Neural progenitor cell (in vitro differentiated cells): ENCODE measurements at regions not wholly inside any gene's neighbourhood (a gene's known extent, or its start where the extent isn't known, plus 50 kb on each side); places are given as distances from the start of the nearest gene placed in this dataset.

Source experiments
- DNase-seq: peaks from one replicate; pipeline ENCODE4 v3.0.0-alpha.2; 2016; ENCODE audit warnings: low spot score
- H2AFZ ChIP-seq: fragments of 200-600 bp; sonication (generic); replicated peaks from 2 replicates; pipeline ENCODE4 v1.6.1; 2016; ENCODE audit warnings: antibody characterized with exemption
- H3F3A ChIP-seq: fragments of 200-600 bp; sonication (generic); 2 replicates; pipeline ENCODE4 v1.6.1; 2016; ENCODE audit warnings: antibody characterized with exemption, low read depth
- H3K27ac ChIP-seq: fragments of 200-600 bp; sonication (generic); 2 replicates; pipeline ENCODE4 v1.5.1; 2016; ENCODE audit warnings: mild to moderate bottlenecking
- H3K27me3 ChIP-seq: fragments of 200-600 bp; sonication (generic); 2 replicates; pipeline ENCODE4 v1.6.1; 2016; ENCODE audit warnings: mild to moderate bottlenecking, moderate library complexity
- H3K36me3 ChIP-seq: fragments of 200-600 bp; sonication (generic); 2 replicates; pipeline ENCODE4 v1.5.1; 2016
- H3K4me1 ChIP-seq: fragments of 200-600 bp; sonication (generic); 2 replicates; pipeline ENCODE4 v1.6.1; 2016; ENCODE audit warnings: mixed run types
- H3K4me2 ChIP-seq: fragments of 200-600 bp; sonication (generic); 2 replicates; pipeline ENCODE4 v1.6.1; 2016
- H3K4me3 ChIP-seq: fragments of 200-600 bp; sonication (generic); 2 replicates; pipeline ENCODE4 v1.5.1; 2016
- H3K79me2 ChIP-seq: fragments of 200-600 bp; sonication (generic); 2 replicates; pipeline ENCODE4 v1.6.1; 2016; ENCODE audit warnings: low read depth
- H3K9ac ChIP-seq: fragments of 200-600 bp; sonication (generic); 2 replicates; pipeline ENCODE4 v1.6.1; 2016
- H3K9me3 ChIP-seq: fragments of 200-600 bp; sonication (generic); 2 replicates; pipeline ENCODE4 v1.5.1; 2016; ENCODE audit warnings: low read depth
- H4K20me1 ChIP-seq: fragments of 200-600 bp; sonication (generic); 2 replicates; pipeline ENCODE4 v1.6.1; 2016; ENCODE audit warnings: low read depth
- H3K27ac Mint-ChIP-seq: 3 replicates; pipeline ENCODE4 v1.8.0; 2021; ENCODE audit warnings: mixed read lengths
- H3K27me3 Mint-ChIP-seq: 2 replicates; pipeline ENCODE4 v1.8.0; 2022; ENCODE audit warnings: low read depth, mild to moderate bottlenecking, inconsistent platforms, moderate library complexity, mixed read lengths; ENCODE audit not compliant: insufficient read depth
- H3K36me3 Mint-ChIP-seq: 3 replicates; pipeline ENCODE4 v1.8.0; 2021; ENCODE audit warnings: mixed read lengths
- H3K4me1 Mint-ChIP-seq: 3 replicates; pipeline ENCODE4 v1.8.0; 2021; ENCODE audit warnings: mixed read lengths
- H3K4me3 Mint-ChIP-seq: 3 replicates; pipeline ENCODE4 v1.8.0; 2021; ENCODE audit warnings: mild to moderate bottlenecking, moderate library complexity, mixed read lengths
- H3K9me3 Mint-ChIP-seq: 3 replicates; pipeline ENCODE4 v1.8.0; 2020; ENCODE audit warnings: mixed read lengths
- EZH2 ChIP-seq: fragments of 200-600 bp; sonication (generic); IDR thresholded peaks from 2 replicates; pipeline ENCODE4 v1.6.1; 2017; ENCODE audit warnings: antibody characterized with exemption, mild to moderate bottlenecking, moderate library complexity
- EZH2phosphoT487 ChIP-seq: fragments of 200-600 bp; sonication (generic); IDR thresholded peaks from 2 replicates; pipeline ENCODE4 v1.6.1; 2017; ENCODE audit warnings: antibody characterized with exemption
- TF ChIP-seq, protein P1 (sequence below): fragments of 200-600 bp; sonication (generic); IDR thresholded peaks from 2 replicates; pipeline ENCODE4 v1.5.1; 2017; ENCODE audit warnings: antibody characterized with exemption, mild to moderate bottlenecking

DNA sequence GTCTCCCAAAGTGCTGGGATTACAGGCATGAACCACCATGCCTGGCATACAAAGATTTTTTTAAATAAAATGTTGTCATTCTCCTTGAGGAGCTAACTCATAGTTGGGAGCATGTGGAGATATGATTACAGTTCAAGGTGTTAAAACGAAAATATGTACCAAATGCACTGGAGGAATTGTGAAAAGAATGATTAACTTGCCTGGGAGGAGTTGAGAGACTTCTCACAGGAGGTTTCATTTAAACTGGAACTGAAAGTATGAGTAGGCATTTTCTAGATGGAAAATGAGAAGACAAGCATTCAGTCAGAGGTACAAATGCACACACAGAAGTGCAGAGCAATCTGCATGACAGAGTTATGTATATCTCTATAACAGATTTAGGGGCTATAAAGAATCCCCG is 126.6 kb upstream of the PDE1A start:
- Mint-ChIP-seq H3K27me3 (no peaks in the 10 kb centered on the region), H3K36me3 (no peaks in the 10 kb centered on the region), H3K4me1 (peaks cover 11% of the 10 kb centered on the region), H3K9me3 (no peaks in the 10 kb centered on the region), H3K4me3 (no peak overlapping the region), H3K27ac (no peak overlapping the region)
- Histone ChIP-seq H3F3A (no peaks in the 10 kb centered on the region), H3K4me3 (no peak overlapping the region), H4K20me1 (no peaks in the 10 kb centered on the region), H3K27ac (no peak overlapping the region), H3K27me3 (no peaks in the 10 kb centered on the region), H3K4me2 (no peak overlapping the region), H3K79me2 (no peaks in the 10 kb centered on the region), H3K4me1 (peaks cover 5% of the 10 kb centered on the region), H3K36me3 (no peaks in the 10 kb centered on the region), H2AFZ (no peak overlapping the region), H3K9me3 (no peaks in the 10 kb centered on the region), H3K9ac (no peak overlapping the region)
- TF ChIP-seq EZH2 = no peak
- TF ChIP-seq, protein P1, sequence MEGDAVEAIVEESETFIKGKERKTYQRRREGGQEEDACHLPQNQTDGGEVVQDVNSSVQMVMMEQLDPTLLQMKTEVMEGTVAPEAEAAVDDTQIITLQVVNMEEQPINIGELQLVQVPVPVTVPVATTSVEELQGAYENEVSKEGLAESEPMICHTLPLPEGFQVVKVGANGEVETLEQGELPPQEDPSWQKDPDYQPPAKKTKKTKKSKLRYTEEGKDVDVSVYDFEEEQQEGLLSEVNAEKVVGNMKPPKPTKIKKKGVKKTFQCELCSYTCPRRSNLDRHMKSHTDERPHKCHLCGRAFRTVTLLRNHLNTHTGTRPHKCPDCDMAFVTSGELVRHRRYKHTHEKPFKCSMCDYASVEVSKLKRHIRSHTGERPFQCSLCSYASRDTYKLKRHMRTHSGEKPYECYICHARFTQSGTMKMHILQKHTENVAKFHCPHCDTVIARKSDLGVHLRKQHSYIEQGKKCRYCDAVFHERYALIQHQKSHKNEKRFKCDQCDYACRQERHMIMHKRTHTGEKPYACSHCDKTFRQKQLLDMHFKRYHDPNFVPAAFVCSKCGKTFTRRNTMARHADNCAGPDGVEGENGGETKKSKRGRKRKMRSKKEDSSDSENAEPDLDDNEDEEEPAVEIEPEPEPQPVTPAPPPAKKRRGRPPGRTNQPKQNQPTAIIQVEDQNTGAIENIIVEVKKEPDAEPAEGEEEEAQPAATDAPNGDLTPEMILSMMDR = no peak
- no peak for TF ChIP-seq EZH2phosphoT487
- DNase-seq = no peak

DNA sequence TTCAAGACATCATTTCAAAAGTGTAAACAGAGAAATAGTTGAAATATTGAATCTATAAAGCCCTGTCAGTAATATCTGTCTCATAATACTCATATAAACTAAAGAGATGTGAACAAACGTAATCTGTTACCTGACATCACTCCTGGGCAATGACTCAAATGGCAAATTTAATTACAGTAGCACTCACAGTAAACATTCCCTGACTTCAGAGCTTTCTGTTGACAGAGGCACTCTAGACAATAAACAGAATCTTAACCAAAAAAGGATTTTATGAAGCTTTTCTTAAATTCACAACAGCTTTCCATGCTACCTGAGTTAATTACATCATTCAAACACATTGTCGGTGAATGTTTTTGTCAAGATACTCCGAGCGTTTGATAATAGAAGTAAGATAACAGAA is 128.1 kb upstream of the PDE1A start:
- H3F3A ChIP-seq = no peaks in the 10 kb centered on the region
- H3K27ac Mint-ChIP-seq = no peak overlapping the region
- no peaks in the 10 kb centered on the region for H3K27me3 ChIP-seq
- H3K4me1 ChIP-seq = peaks cover 5% of the 10 kb centered on the region
- TF ChIP-seq, protein P1 = no peak
- TF ChIP-seq EZH2 (no peak), EZH2phosphoT487 (no peak)
- H3K36me3 ChIP-seq = no peaks in the 10 kb centered on the region
- DNase-seq = no peak
- no peaks in the 10 kb centered on the region for H3K9me3 ChIP-seq
- H3K79me2 ChIP-seq = no peaks in the 10 kb centered on the region
- H3K27me3 Mint-ChIP-seq = no peaks in the 10 kb centered on the region
- no peak overlapping the region for H3K4me3 Mint-ChIP-seq
- no peak overlapping the region for H2AFZ ChIP-seq
- H3K9ac ChIP-seq = no peak overlapping the region
- peaks cover 8% of the 10 kb centered on the region for H3K4me1 Mint-ChIP-seq
- no peak overlapping the region for H3K4me3 ChIP-seq
- peaks cover 4% of the 10 kb centered on the region for H3K9me3 Mint-ChIP-seq
- no peak overlapping the region for H3K27ac ChIP-seq
- no peaks in the 10 kb centered on the region for H4K20me1 ChIP-seq
- H3K4me2 ChIP-seq = no peak overlapping the region
- no peaks in the 10 kb centered on the region for H3K36me3 Mint-ChIP-seq

DNA sequence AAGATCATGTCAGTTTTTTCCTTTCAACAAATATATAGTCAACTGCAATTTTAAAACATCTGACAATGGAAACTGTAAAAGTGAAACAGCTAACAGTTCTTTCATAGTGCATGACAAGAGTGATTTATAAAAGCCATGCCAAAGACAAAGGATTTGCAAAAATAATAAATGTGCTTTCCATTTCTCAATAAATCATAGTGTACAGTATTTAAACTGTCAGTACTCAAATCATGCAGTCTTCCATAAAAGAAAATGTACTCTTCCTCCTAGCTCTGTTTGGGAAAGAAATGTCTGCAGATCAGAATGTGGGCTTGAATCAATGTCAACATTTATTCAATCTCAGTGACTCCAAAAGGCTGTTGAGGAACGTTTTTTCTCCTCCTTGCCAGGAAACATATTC is 131.7 kb upstream of the PDE1A start:
- peak overlapping the region; percentile 15 for H2AFZ ChIP-seq
- no peaks in the 10 kb centered on the region for H3K27me3 ChIP-seq
- no peak overlapping the region for H3K27ac ChIP-seq
- H3F3A ChIP-seq = no peaks in the 10 kb centered on the region
- no peaks in the 10 kb centered on the region for H3K4me1 Mint-ChIP-seq
- no peak overlapping the region for H3K4me3 ChIP-seq
- peaks cover 5% of the 10 kb centered on the region for H3K36me3 Mint-ChIP-seq
- H3K9ac ChIP-seq = no peak overlapping the region
- H3K4me1 ChIP-seq = no peaks in the 10 kb centered on the region
- no peaks in the 10 kb centered on the region for H4K20me1 ChIP-seq
- H3K79me2 ChIP-seq = no peaks in the 10 kb centered on the region
- no peaks in the 10 kb centered on the region for H3K9me3 ChIP-seq
- peaks cover 14% of the 10 kb centered on the region for H3K9me3 Mint-ChIP-seq
- no peak overlapping the region for H3K4me2 ChIP-seq
- H3K4me3 Mint-ChIP-seq = no peak overlapping the region
- H3K27ac Mint-ChIP-seq = no peak overlapping the region
- no peaks in the 10 kb centered on the region for H3K36me3 ChIP-seq
- no peaks in the 10 kb centered on the region for H3K27me3 Mint-ChIP-seq
- DNase-seq = no peak
- no peak for TF ChIP-seq EZH2phosphoT487

DNA sequence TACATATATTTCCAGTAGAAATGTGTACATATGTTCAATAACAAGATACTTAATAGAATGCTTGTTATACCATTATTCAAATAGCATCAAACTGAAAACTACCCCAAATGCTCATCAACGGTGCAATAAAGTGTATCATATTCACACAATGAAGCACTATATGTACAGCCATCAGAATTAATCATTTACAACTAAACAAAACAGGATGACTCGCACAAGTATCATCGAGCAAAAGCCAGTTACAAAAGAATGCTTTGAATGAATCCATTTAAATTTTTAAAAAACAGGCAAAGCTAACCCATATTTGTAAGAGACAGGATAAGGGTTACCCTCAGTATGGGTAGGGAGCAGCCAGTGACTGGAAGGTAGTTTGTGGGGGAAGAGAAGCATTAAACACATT is 132.8 kb upstream of the PDE1A start:
- Mint-ChIP-seq H3K36me3 (peaks cover 5% of the 10 kb centered on the region), H3K4me1 (no peaks in the 10 kb centered on the region), H3K27ac (no peak overlapping the region), H3K4me3 (no peak overlapping the region), H3K9me3 (peaks cover 18% of the 10 kb centered on the region), H3K27me3 (no peaks in the 10 kb centered on the region)
- H3K36me3 ChIP-seq = no peaks in the 10 kb centered on the region
- TF ChIP-seq, protein P1 = no peak
- TF ChIP-seq EZH2 (no peak), EZH2phosphoT487 (no peak)
- no peak overlapping the region for H2AFZ ChIP-seq
- H3K4me2 ChIP-seq = no peak overlapping the region
- no peaks in the 10 kb centered on the region for H3F3A ChIP-seq
- H3K79me2 ChIP-seq = no peaks in the 10 kb centered on the region
- H3K9me3 ChIP-seq = no peaks in the 10 kb centered on the region
- H3K27ac ChIP-seq = no peak overlapping the region
- H3K9ac ChIP-seq = no peak overlapping the region
- H3K4me1 ChIP-seq = no peaks in the 10 kb centered on the region
- no peaks in the 10 kb centered on the region for H3K27me3 ChIP-seq
- H3K4me3 ChIP-seq = no peak overlapping the region
- DNase-seq = no peak
- no peaks in the 10 kb centered on the region for H4K20me1 ChIP-seq
